ENCODE measurements at regions not wholly inside any gene's neighbourhood (a gene's known extent, or its start where the extent isn't known, plus 50 kb on each side); places are given as distances from the start of the nearest gene placed in this dataset.

DNA sequence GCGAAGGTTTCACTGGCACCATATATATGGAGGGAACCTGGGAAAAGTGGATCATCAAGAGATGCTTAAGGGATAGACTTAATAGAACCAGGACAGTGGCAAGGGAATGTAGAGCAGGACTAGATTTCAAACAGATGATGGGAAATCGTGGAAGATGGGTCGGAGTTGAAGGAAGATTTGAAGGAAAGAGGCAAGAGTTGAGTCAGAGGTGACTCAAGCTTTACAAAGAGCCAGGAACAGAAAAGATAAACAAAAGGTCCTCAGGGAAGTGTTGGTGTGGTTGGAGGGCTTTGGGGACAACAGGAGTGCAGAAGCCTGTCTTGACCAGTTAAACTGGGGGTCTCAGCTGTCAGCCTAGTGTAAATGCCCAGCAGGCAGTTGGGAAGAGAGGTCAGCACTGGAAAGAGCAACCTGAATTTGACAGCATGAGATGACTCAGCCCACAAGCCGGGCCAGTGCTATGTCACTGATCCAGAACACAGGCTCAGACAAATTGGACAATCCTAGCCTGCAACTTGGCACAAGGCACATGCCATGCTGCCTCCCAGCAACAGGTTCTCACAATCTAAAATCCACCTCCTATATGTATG lies 230.5 kb downstream of the IDS start:
- intact Hi-C loops (cut with micrococcal nuclease; ENCODE audit: unreplicated experiment) = no loop called here
- Histone ChIP-seq H3K4me3 (ENCODE audit: low read depth, low read length) (no peak overlapping the region), H3K4me1 (no peaks in the 10 kb centered on the region), H3K9me3 (no peaks in the 10 kb centered on the region), H3K36me3 (ENCODE audit: control insufficient read depth, insufficient read depth, low read length) (no peaks in the 10 kb centered on the region), H3K27me3 (replicated peaks; ENCODE audit: control insufficient read depth, insufficient read depth, low read length) (no peaks in the 10 kb centered on the region)
- no peak overlapping the region for H3K27ac Mint-ChIP-seq (ENCODE audit: unreplicated experiment)
- peaks cover 4% of the 10 kb centered on the region for H3K27me3 Mint-ChIP-seq (ENCODE audit: insufficient read depth, unreplicated experiment)
- DNase-seq = no peak
- no TSS peak for BruUV-seq (replicated peaks)
- H3K4me1 Mint-ChIP-seq (ENCODE audit: low read depth, unreplicated experiment) = no peaks in the 10 kb centered on the region
- ChIA-PET CTCF (no interaction called here), POLR2A (no interaction called here)
- no peaks in the 10 kb centered on the region for H3K36me3 Mint-ChIP-seq (ENCODE audit: insufficient read depth, unreplicated experiment)
- H3K9me3 Mint-ChIP-seq (ENCODE audit: unreplicated experiment) = no peaks in the 10 kb centered on the region
- H3K4me3 Mint-ChIP-seq (ENCODE audit: unreplicated experiment) = no peak overlapping the region
- TF ChIP-seq, protein P1, sequence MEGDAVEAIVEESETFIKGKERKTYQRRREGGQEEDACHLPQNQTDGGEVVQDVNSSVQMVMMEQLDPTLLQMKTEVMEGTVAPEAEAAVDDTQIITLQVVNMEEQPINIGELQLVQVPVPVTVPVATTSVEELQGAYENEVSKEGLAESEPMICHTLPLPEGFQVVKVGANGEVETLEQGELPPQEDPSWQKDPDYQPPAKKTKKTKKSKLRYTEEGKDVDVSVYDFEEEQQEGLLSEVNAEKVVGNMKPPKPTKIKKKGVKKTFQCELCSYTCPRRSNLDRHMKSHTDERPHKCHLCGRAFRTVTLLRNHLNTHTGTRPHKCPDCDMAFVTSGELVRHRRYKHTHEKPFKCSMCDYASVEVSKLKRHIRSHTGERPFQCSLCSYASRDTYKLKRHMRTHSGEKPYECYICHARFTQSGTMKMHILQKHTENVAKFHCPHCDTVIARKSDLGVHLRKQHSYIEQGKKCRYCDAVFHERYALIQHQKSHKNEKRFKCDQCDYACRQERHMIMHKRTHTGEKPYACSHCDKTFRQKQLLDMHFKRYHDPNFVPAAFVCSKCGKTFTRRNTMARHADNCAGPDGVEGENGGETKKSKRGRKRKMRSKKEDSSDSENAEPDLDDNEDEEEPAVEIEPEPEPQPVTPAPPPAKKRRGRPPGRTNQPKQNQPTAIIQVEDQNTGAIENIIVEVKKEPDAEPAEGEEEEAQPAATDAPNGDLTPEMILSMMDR (IDR thresholded peaks at IDR 0.05; ENCODE audit: insufficient read depth in 1 of 2, low read depth in 1 of 2, low read length in 1 of 2, severe bottlenecking in 1 of 2, unreplicated experiment in 1 of 2) = no peak

DNA sequence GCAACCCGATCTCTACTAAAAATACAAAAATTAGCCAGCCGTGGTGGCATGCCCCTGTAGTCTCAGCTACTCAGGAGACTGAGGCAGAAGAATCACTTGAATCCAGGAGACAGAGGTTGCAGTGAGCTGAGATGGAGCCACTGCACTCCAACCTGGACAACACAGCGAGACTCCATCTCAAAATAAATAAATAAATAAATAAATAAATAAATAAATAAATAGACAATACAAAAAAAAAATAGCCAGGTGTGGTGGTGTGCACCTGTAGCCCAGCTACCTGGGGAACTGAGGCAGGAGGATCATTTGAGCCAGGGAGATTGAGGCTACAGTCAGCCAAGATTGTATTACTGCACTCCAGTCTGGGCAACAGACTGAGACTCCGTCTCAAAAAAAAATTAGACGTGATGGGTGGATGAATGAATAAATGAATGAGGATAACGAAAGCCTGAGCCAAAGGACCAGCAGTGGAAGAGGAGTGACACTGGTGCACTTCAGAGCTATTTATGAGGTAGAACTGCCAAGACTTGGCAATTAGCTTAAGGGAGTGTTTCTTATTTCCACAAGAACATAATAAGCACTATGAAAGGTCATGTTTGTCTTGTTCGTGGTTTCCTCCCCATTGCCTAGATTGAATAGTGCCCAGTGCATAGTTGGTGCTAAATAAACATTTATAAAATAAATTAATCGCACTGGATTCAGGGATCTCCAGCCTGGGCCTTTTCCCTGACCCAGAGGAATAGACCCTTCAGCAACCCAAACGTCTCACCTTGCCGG lies 232.2 kb downstream of the IDS start:
- no peaks in the 10 kb centered on the region for H3K36me3 ChIP-seq (ENCODE audit: control insufficient read depth, insufficient read depth, low read length)
- no peaks in the 10 kb centered on the region for H3K9me3 Mint-ChIP-seq (ENCODE audit: unreplicated experiment)
- H3K27me3 ChIP-seq (replicated peaks; ENCODE audit: control insufficient read depth, insufficient read depth, low read length) = no peaks in the 10 kb centered on the region
- no peak overlapping the region for H3K4me3 ChIP-seq (ENCODE audit: low read depth, low read length)
- no peaks in the 10 kb centered on the region for H3K9me3 ChIP-seq
- BruUV-seq (replicated peaks) = no TSS peak
- DNase-seq = no peak
- no peaks in the 10 kb centered on the region for H3K4me1 ChIP-seq
- H3K4me3 Mint-ChIP-seq (ENCODE audit: unreplicated experiment) = no peak overlapping the region
- TF ChIP-seq, protein P1 (IDR thresholded peaks at IDR 0.05; ENCODE audit: insufficient read depth in 1 of 2, low read depth in 1 of 2, low read length in 1 of 2, severe bottlenecking in 1 of 2, unreplicated experiment in 1 of 2) = no peak
- ChIA-PET POLR2A (no interaction called here), CTCF (no interaction called here)
- no peak overlapping the region for H3K27ac Mint-ChIP-seq (ENCODE audit: unreplicated experiment)
- no peaks in the 10 kb centered on the region for H3K4me1 Mint-ChIP-seq (ENCODE audit: low read depth, unreplicated experiment)
- intact Hi-C loops (cut with micrococcal nuclease; ENCODE audit: unreplicated experiment) = no loop called here
- no peaks in the 10 kb centered on the region for H3K36me3 Mint-ChIP-seq (ENCODE audit: insufficient read depth, unreplicated experiment)
- peaks cover 4% of the 10 kb centered on the region for H3K27me3 Mint-ChIP-seq (ENCODE audit: insufficient read depth, unreplicated experiment)

DNA sequence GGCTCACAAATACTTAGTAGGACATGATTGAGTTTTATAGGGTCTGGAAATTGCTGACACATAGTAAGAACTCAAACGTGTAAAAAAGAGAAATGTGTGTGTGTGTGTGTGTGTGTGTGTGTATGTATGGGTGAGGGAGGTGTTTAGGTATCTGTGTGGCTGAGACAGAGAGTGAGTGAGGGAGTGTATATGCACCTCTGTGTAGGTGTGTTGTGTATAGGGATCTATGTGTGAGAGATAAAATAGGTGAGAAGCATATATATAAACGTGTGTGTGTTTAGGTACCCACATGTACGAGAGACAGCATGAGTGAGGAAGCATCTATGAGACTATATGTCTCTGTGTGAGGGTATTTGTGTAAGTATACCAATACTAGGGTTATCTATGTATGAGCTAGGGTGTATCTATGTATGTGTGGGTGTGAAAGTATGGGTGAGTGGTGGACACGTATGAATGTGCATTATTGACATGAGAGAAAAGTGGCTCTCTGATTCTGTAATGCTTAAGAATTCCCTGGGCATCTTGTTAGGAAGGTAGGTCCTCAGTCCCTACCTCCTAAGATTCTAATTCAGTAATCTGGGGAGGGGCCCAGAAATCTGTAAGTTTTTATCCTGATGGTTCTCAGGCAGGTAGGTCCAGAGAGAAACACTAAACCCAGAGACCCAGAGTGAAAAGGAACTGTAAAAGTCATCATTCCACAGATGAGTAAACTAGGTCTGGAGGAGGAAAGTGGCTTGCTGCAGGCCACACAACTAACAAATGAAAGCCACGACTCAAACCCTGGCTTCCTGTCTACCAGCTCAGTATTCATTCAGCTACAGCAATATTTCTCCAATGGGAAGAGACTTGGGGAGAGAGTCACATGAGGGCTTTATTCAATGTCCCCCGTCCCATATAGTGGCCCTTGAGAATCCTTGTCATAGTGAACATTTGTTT lies 237.0 kb downstream of the IDS start:
- intact Hi-C loops (cut with micrococcal nuclease; ENCODE audit: unreplicated experiment) = no loop called here
- DNase-seq = no peak
- no peaks in the 10 kb centered on the region for H3K4me1 Mint-ChIP-seq (ENCODE audit: low read depth, unreplicated experiment)
- Histone ChIP-seq H3K27me3 (replicated peaks; ENCODE audit: control insufficient read depth, insufficient read depth, low read length) (no peaks in the 10 kb centered on the region), H3K4me3 (ENCODE audit: low read depth, low read length) (no peak overlapping the region), H3K36me3 (ENCODE audit: control insufficient read depth, insufficient read depth, low read length) (no peaks in the 10 kb centered on the region), H3K9me3 (no peaks in the 10 kb centered on the region), H3K4me1 (no peaks in the 10 kb centered on the region)
- CTCF ChIA-PET = no interaction called here
- no peak overlapping the region for H3K27ac Mint-ChIP-seq (ENCODE audit: unreplicated experiment)
- POLR2A ChIA-PET = no interaction called here
- H3K36me3 Mint-ChIP-seq (ENCODE audit: insufficient read depth, unreplicated experiment) = no peaks in the 10 kb centered on the region
- BruUV-seq (replicated peaks) = no TSS peak
- H3K9me3 Mint-ChIP-seq (ENCODE audit: unreplicated experiment) = no peaks in the 10 kb centered on the region
- peaks cover 3% of the 10 kb centered on the region for H3K27me3 Mint-ChIP-seq (ENCODE audit: insufficient read depth, unreplicated experiment)
- no peak overlapping the region for H3K4me3 Mint-ChIP-seq (ENCODE audit: unreplicated experiment)
- TF ChIP-seq, protein P1 (IDR thresholded peaks at IDR 0.05; ENCODE audit: insufficient read depth in 1 of 2, low read depth in 1 of 2, low read length in 1 of 2, severe bottlenecking in 1 of 2, unreplicated experiment in 1 of 2) = no peak
